Gastroesophageal sphincter (tissue), 3 donors: ENCODE measurements at regions not wholly inside any gene's neighbourhood (a gene's known extent, or its start where the extent isn't known, plus 50 kb on each side); places are given as distances from the start of the nearest gene placed in this dataset.

Source experiments
- CTCF ChIP-seq, 4 experiments: fragments of 200-600 bp in 2 of 4; fragments of 450-650 bp in 2 of 4; sonication (generic) in 1 of 4; IDR thresholded peaks; one replicate each; pipeline ENCODE4 v1.5.1; 2017 to 2019; ENCODE audit warnings: antibody characterized with exemption in 4 of 4, mild to moderate bottlenecking in 2 of 4, moderate library complexity in 2 of 4
- EP300 ChIP-seq: sonication (generic); formaldehyde crosslinking; IDR thresholded peaks from one replicate; pipeline ENCODE4 v1.6.1; 2017; ENCODE audit warnings: antibody characterized with exemption, mild to moderate bottlenecking
- POLR2A ChIP-seq, 2 donors: fragments of 450-650 bp; IDR thresholded peaks; one replicate each; pipeline ENCODE4 v1.6.1; 2017; ENCODE audit warnings: antibody characterized with exemption in 2 of 2, mild to moderate bottlenecking in 2 of 2, moderate library complexity in 1 of 2
- POLR2AphosphoS5 ChIP-seq: sonication (generic); formaldehyde crosslinking; IDR thresholded peaks from one replicate; pipeline ENCODE4 v1.6.1; 2017; ENCODE audit warnings: antibody characterized with exemption

- TF ChIP-seq CTCF (IDR thresholded peaks at IDR 0.05) (no peak), POLR2AphosphoS5 (no peak), POLR2A (IDR thresholded peaks at IDR 0.05) (no peak), EP300 (no peak)
These were observed 887.3 kb downstream of the TDRD15 start for GRCh38 chr2:22011048-22011447.
